Left lung (tissue), 4 donors: ENCODE measurements at regions not wholly inside any gene's neighbourhood (a gene's known extent, or its start where the extent isn't known, plus 50 kb on each side); places are given as distances from the start of the nearest gene placed in this dataset.

Experiments
- ATAC-seq: fragments of 200-7000 bp; cut with Tn5 transposase; one replicate; pipeline ENCODE4 v1.9.1; 2020; ENCODE audit warnings: moderate library complexity
- DNase-seq, 4 donors: peaks; one replicate each; pipeline ENCODE4 v3.0.0-alpha.2; 2013 to 2020
- H3K27ac ChIP-seq, 2 donors: fragments of 200-600 bp; sonication (generic) in 1 of 2; one replicate each; pipeline versions ENCODE4 v1.5.0 to v1.8.0; 2020 to 2021
- H3K27me3 ChIP-seq, 2 donors: fragments of 200-600 bp; sonication (generic) in 1 of 2; one replicate each; pipeline versions ENCODE4 v1.5.0 to v1.8.0; 2020 to 2021
- H3K36me3 ChIP-seq, 2 donors: fragments of 200-600 bp; sonication (generic) in 1 of 2; one replicate each; pipeline versions ENCODE4 v1.5.0 to v1.8.0; 2020 to 2021
- H3K4me1 ChIP-seq, 2 donors: fragments of 200-600 bp; one replicate each; pipeline ENCODE4 v1.8.0; 2021
- H3K4me3 ChIP-seq, 2 donors: fragments of 200-600 bp; sonication (generic) in 1 of 2; one replicate each; pipeline versions ENCODE4 v1.5.0 to v1.8.0; 2020 to 2021; ENCODE audit warnings: mild to moderate bottlenecking in 1 of 2
- H3K9me3 ChIP-seq, 2 donors: fragments of 200-600 bp; sonication (generic) in 1 of 2; one replicate each; pipeline versions ENCODE4 v1.5.0 to v1.8.0; 2020 to 2021
- intact Hi-C, 2 donors: fragments of 100-400 bp; cut with DNase I; formaldehyde crosslinking; loops; one replicate each; pipeline versions ENCODE4 v1.11.2 to v1.14.2; 2022
- TF ChIP-seq, protein P1 (sequence below), 2 donors: fragments of 200-600 bp; sonication (generic) in 1 of 2; IDR thresholded peaks; one replicate each; pipeline versions ENCODE4 v1.5.0 to v1.8.0; 2021; ENCODE audit warnings: antibody characterized with exemption in 2 of 2
- donor health status: DM: no; HTN: yes; CAD: no.
- donor health status: DM: no; HTN: no; CAD: no.

DNA sequence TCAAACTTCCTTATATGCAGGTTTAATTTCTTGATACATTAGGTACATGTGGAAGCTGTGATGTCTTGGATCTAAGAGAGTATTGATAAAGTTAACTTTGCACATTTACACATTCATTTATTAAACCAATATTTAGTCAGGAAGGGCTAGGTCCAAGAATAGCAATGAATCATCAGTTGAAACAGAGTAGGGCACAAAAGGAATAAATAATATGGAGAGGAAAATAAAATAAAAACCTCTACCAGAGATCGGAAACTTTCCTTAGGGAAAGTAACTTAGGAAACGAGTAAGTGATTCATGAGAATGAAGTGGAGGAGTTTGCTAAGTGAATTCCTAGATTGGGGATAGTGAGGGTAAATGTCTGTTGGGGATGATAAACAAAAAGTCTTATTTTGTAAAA is 259.4 kb upstream of the DACH1 start:
- ATAC-seq (no peak), DNase-seq (no peak)
- H3K9me3 ChIP-seq, result no peaks in the 10 kb centered on the region
- H3K4me3 ChIP-seq, result no peak overlapping the region
- TF ChIP-seq, protein P1, sequence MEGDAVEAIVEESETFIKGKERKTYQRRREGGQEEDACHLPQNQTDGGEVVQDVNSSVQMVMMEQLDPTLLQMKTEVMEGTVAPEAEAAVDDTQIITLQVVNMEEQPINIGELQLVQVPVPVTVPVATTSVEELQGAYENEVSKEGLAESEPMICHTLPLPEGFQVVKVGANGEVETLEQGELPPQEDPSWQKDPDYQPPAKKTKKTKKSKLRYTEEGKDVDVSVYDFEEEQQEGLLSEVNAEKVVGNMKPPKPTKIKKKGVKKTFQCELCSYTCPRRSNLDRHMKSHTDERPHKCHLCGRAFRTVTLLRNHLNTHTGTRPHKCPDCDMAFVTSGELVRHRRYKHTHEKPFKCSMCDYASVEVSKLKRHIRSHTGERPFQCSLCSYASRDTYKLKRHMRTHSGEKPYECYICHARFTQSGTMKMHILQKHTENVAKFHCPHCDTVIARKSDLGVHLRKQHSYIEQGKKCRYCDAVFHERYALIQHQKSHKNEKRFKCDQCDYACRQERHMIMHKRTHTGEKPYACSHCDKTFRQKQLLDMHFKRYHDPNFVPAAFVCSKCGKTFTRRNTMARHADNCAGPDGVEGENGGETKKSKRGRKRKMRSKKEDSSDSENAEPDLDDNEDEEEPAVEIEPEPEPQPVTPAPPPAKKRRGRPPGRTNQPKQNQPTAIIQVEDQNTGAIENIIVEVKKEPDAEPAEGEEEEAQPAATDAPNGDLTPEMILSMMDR (IDR thresholded peaks at IDR 0.05), result no peak
- no peak overlapping the region for H3K27ac ChIP-seq
- H3K27me3 ChIP-seq, result no peaks in the 10 kb centered on the region
- H3K4me1 ChIP-seq, result no peaks in the 10 kb centered on the region
- no peaks in the 10 kb centered on the region for H3K36me3 ChIP-seq
- intact Hi-C loops, result no loop called here

DNA sequence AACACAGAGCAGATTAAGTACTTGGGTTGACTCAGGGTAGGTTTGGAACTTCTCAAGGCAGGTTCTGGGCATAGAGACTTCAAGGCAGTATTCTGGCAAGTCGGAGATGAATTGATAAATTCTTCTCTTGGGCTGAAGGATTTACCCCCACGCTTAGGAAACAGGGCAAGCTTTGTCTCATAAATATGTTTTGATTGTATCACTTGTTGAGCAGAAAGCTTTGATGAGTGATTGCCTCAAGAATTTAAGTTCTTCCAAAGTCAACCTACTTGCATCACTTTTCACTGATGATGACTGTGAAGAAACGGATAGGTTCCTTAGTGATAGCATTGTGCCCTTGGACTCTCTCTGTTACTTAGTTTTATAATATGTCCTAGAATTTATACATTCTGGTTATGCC is 258.6 kb upstream of the DACH1 start:
- H3K27me3 ChIP-seq, result no peaks in the 10 kb centered on the region
- H3K4me3 ChIP-seq, result no peak overlapping the region
- H3K36me3 ChIP-seq, result no peaks in the 10 kb centered on the region
- DNase-seq (no peak), ATAC-seq (no peak)
- TF ChIP-seq, protein P1 (IDR thresholded peaks at IDR 0.05), result no peak
- H3K9me3 ChIP-seq, result no peaks in the 10 kb centered on the region
- no peak overlapping the region for H3K27ac ChIP-seq
- intact Hi-C loops, result no loop called here
- H3K4me1 ChIP-seq, result no peaks in the 10 kb centered on the region

DNA sequence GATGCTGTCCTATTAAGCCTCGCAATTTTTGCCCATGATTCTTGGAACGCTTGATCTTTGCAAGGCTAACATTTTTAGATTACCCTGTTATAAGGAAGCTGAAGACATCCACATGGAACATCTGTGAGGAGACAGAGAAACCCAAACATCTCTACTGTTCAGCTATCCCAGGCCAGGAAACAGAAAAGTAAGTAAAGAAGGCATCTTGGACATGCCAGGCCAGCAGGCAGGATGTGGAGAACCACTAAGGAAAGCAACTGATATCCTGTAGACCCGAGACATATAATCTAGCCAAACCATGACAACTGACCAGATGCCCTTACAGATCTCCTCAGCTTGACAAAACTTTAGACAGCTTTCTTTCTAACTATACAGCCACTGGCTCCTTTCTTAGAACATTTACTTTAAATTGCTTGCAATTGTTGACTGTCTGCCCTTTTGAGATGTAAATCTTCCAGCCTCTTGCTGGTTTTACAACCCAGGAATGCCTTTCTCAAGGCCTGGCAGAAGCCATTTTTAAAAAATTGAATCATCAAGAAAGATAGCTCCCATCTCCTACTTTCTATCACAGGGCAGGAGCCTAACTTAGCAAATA is 255.8 kb upstream of the DACH1 start:
- TF ChIP-seq, protein P1 (IDR thresholded peaks at IDR 0.05), result no peak
- no peaks in the 10 kb centered on the region for H3K4me1 ChIP-seq
- no peak for ATAC-seq
- no peak overlapping the region for H3K4me3 ChIP-seq
- intact Hi-C loops, result no loop called here
- H3K27ac ChIP-seq, result no peak overlapping the region
- no peak for DNase-seq
- H3K36me3 ChIP-seq, result no peaks in the 10 kb centered on the region
- H3K27me3 ChIP-seq, result no peaks in the 10 kb centered on the region
- H3K9me3 ChIP-seq, result no peaks in the 10 kb centered on the region

DNA sequence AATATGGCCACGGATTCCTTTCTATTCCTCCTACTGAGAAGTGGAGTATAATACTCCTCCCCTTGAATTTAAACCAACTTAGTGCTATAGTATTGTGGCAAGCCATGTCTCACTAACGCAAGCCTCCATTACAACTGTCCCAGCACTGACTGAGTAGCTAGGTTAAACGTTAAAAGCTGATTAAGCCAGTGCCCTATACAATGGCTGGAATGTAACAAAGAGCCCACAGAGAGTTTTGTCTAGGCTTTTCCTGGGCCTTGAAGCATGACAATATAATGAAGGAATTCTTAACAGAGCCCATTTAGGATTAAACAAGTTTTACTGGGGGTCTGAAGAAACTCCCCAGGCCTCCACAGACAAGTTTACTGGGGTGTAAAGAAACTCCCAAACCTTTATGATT is 254.5 kb upstream of the DACH1 start:
- no peaks in the 10 kb centered on the region for H3K9me3 ChIP-seq
- intact Hi-C loops, result no loop called here
- TF ChIP-seq, protein P1 (IDR thresholded peaks at IDR 0.05), result no peak
- no peaks in the 10 kb centered on the region for H3K36me3 ChIP-seq
- H3K27ac ChIP-seq, result no peak overlapping the region
- ATAC-seq (no peak), DNase-seq (no peak)
- no peaks in the 10 kb centered on the region for H3K4me1 ChIP-seq
- no peak overlapping the region for H3K4me3 ChIP-seq
- H3K27me3 ChIP-seq, result no peaks in the 10 kb centered on the region

DNA sequence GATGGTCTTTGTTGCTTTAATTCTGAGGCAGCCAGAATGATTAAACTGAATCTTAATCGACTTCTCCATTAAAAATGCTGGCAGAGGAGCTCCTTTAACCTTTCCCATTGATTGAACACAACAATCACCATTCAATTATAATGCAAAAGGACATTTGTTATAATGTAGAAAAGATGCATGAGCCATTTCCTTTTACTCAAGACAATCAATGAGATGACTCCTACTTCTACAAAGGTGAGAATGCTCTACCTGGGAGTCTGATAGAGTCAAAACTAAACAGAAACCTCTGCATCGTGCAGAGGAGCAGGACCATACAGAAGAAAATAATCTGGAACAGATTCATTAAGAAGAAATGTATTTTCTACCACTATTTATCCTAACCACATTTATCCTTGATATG is 253.6 kb upstream of the DACH1 start:
- no peak overlapping the region for H3K4me3 ChIP-seq
- intact Hi-C loops, result no loop called here

More for the DNA sequence above, 253.6 kb upstream of the DACH1 start:
- no peak overlapping the region for H3K27ac ChIP-seq
- H3K4me1 ChIP-seq, result no peaks in the 10 kb centered on the region
- ATAC-seq (no peak), DNase-seq (no peak)
- H3K9me3 ChIP-seq, result no peaks in the 10 kb centered on the region
- H3K27me3 ChIP-seq, result no peaks in the 10 kb centered on the region
- no peaks in the 10 kb centered on the region for H3K36me3 ChIP-seq
- TF ChIP-seq, protein P1 (IDR thresholded peaks at IDR 0.05), result no peak
